GM12878 (cell line): ENCODE measurements at regions not wholly inside any gene's neighbourhood (a gene's known extent, or its start where the extent isn't known, plus 50 kb on each side); places are given as distances from the start of the nearest gene placed in this dataset.

ENCODE experiments used
- ATAC-seq: fragments of 200-7000 bp; cut with Tn5 transposase; 3 replicates; pipeline ENCODE4 v1.9.1; 2020; ENCODE audit warnings: mild to moderate bottlenecking, moderate library complexity
- BruUV-seq: library from RNA; stranded (reverse); fragments of 400-500 nt; replicated peaks from 2 replicates; lab custom pipeline; 2021; lab: Mats Ljungman, UMichigan
- CTCF ChIA-PET: fragments of 300-600 bp; sonication (Branson Sonifier 250); formaldehyde crosslinking; extraction: SDS; loops from one replicate; lab custom pipeline; 2021; ENCODE audit warnings: inconsistent platforms; lab: Yijun Ruan, JAX
- POLR2A ChIA-PET: fragments of 350-600 bp; formaldehyde crosslinking; extraction: SDS; loops from one replicate; lab custom pipeline; 2021; ENCODE audit warnings: inconsistent platforms; lab: Charles Lee
- RAD21 ChIA-PET: fragments of 300-600 bp; sonication (Branson Sonifier 250); formaldehyde crosslinking; loops from one replicate; lab custom pipeline; 2023; ENCODE audit warnings: antibody characterized with exemption; ENCODE audit not compliant: unreplicated experiment; lab: Charles Lee
- SMC1A ChIA-PET: fragments of 300-600 bp; sonication (Branson Sonifier 250); formaldehyde crosslinking; loops from one replicate; lab custom pipeline; 2023; ENCODE audit not compliant: unreplicated experiment, uncharacterized antibody; lab: Charles Lee
- DNase-seq: peaks from one replicate; pipeline ENCODE4 v3.0.0-alpha.2; 2011; ENCODE audit warnings: low read depth, low spot score
- FAIRE-seq: peaks from 3 replicates; lab custom pipeline; 2011; peaks lifted over from hg19 to GRCh38; lab: Jason Lieb, UNC
- H2AFZ ChIP-seq: 2 replicates; pipeline ENCODE4 v1.6.0; 2011; ENCODE audit warnings: low read depth, low read length, control low read depth; ENCODE audit not compliant: control insufficient read depth
- H3K27ac ChIP-seq: 2 replicates; pipeline ENCODE4 v1.5.1; 2011; ENCODE audit warnings: control low read depth; ENCODE audit not compliant: control insufficient read depth, insufficient read depth
- H3K27me3 ChIP-seq, 2 experiments: replicated peaks in 1 of 2; 2 replicates each; pipeline versions ENCODE4 v1.6.0 to v1.6.1; 2011; ENCODE audit warnings: low read length in 1 of 2; ENCODE audit not compliant: control insufficient read depth in 2 of 2, insufficient read depth in 2 of 2
- H3K36me3 ChIP-seq, 2 experiments: 2 replicates each; pipeline ENCODE4 v1.5.1; 2011; ENCODE audit warnings: low read length in 1 of 2; ENCODE audit not compliant: control insufficient read depth in 2 of 2, insufficient read depth in 2 of 2
- H3K4me1 ChIP-seq: 2 replicates; pipeline ENCODE4 v1.6.1; 2011; ENCODE audit warnings: mild to moderate bottlenecking, low read length, moderate library complexity, mixed read lengths; ENCODE audit not compliant: control insufficient read depth, insufficient read depth
- H3K4me2 ChIP-seq: 2 replicates; pipeline ENCODE4 v1.6.0; 2011; ENCODE audit warnings: control low read depth; ENCODE audit not compliant: control insufficient read depth, insufficient read depth
- H3K4me3 ChIP-seq: fragments of 200-600 bp; sonication (generic); 2 replicates; pipeline ENCODE4 v1.5.1; 2016
- H3K79me2 ChIP-seq: 2 replicates; pipeline ENCODE4 v1.6.0; 2011; ENCODE audit warnings: low read length; ENCODE audit not compliant: control insufficient read depth, insufficient read depth
- H3K9ac ChIP-seq: 2 replicates; pipeline ENCODE4 v1.8.0; 2011; ENCODE audit warnings: low read length, control low read depth, mixed read lengths; ENCODE audit not compliant: control insufficient read depth, insufficient read depth
- H3K9me3 ChIP-seq: replicated peaks from 3 replicates; pipeline ENCODE4 v1.5.1; 2011; ENCODE audit warnings: mild to moderate bottlenecking, low read length; ENCODE audit not compliant: control insufficient read depth, insufficient read depth
- H4K20me1 ChIP-seq: 2 replicates; pipeline ENCODE4 v1.6.0; 2011; ENCODE audit not compliant: control insufficient read depth, insufficient read depth
- ATF3 ChIP-seq: IDR thresholded peaks from 2 replicates; pipeline ENCODE4 v1.6.1; 2011; ENCODE audit warnings: low read depth, mild to moderate bottlenecking, low read length, moderate library complexity, borderline replicate concordance; ENCODE audit errors: extremely low read depth
- CBX3 ChIP-seq: fragments of 200-600 bp; sonication (generic); IDR thresholded peaks from 2 replicates; pipeline ENCODE4 v1.6.1; 2016; ENCODE audit warnings: low read depth, borderline replicate concordance
- CBX5 ChIP-seq: sonication (generic); IDR thresholded peaks from 2 replicates; pipeline ENCODE4 v1.6.1; 2016; ENCODE audit warnings: low read depth, moderate library complexity, mild to moderate bottlenecking, inconsistent platforms
- CEBPZ ChIP-seq: fragments of 150-350 bp; IDR thresholded peaks from 2 replicates; pipeline ENCODE4 v1.6.1; 2016; ENCODE audit warnings: low read depth, low read length
- FOS ChIP-seq: IDR thresholded peaks from 3 replicates; pipeline ENCODE4 v1.6.1; 2011; ENCODE audit warnings: borderline replicate concordance; ENCODE audit not compliant: insufficient read length; ENCODE audit errors: extremely low read depth
- LARP7 ChIP-seq: fragments of 450-650 bp; IDR thresholded peaks from 2 replicates; pipeline ENCODE4 v1.6.1; 2017; ENCODE audit warnings: mild to moderate bottlenecking
- MYB ChIP-seq: fragments of 150-350 bp; IDR thresholded peaks from 2 replicates; pipeline ENCODE4 v1.6.1; 2014; ENCODE audit warnings: mild to moderate bottlenecking, low read depth, low read length, borderline replicate concordance
- SIN3A ChIP-seq: IDR thresholded peaks from 2 replicates; pipeline ENCODE4 v1.6.1; 2012; ENCODE audit warnings: low read depth, low read length, improper control_type of control experiment
- SREBF1 ChIP-seq: IDR thresholded peaks from 2 replicates; pipeline ENCODE4 v1.6.1; 2012; ENCODE audit warnings: mild to moderate bottlenecking, low read length
- STAT3 ChIP-seq: IDR thresholded peaks from 2 replicates; pipeline ENCODE4 v1.6.1; 2011; ENCODE audit warnings: low read depth, low read length, improper control_type of control experiment
- ZBED1 ChIP-seq: IDR thresholded peaks from 2 replicates; pipeline ENCODE4 v1.6.1; 2016; ENCODE audit warnings: borderline replicate concordance
- ZNF274 ChIP-seq: IDR thresholded peaks from one replicate; pipeline ENCODE4 v1.8.0; 2011; ENCODE audit not compliant: insufficient read length, insufficient read depth
- ZZZ3 ChIP-seq: IDR thresholded peaks from 2 replicates; pipeline ENCODE4 v1.6.1; 2011; ENCODE audit warnings: low read depth; ENCODE audit not compliant: control insufficient read depth, insufficient read length
- WGBS: methylation state at CpG from one replicate; pipeline ENCODE4 v1.1.6; 2016; ENCODE audit warnings: low lambda C conversion rate; ENCODE audit not compliant: insufficient replicate concordance, insufficient coverage; ENCODE audit errors: missing lambda C conversion rate; 5-methylcytosine and 5-hydroxymethylcytosine counted together
- in situ Hi-C: fragments of 300-500 bp; cut with MboI; formaldehyde crosslinking; loops from 9 replicates; pipeline ENCODE4 v1.14.3; 2018; ENCODE audit warnings: mixed read lengths
- intact Hi-C: fragments of 100-400 bp; cut with micrococcal nuclease; formaldehyde crosslinking; loops from one replicate; pipeline ENCODE4 v1.14.2; 2022; ENCODE audit not compliant: unreplicated experiment

- no peak overlapping the region for H3K27ac ChIP-seq
- no peaks in the 10 kb centered on the region for H3K36me3 ChIP-seq
- CTCF ChIA-PET = no interaction called here
- no peaks in the 10 kb centered on the region for H4K20me1 ChIP-seq
- SMC1A ChIA-PET = no interaction called here
- POLR2A ChIA-PET = no interaction called here
- no peaks in the 10 kb centered on the region for H3K9me3 ChIP-seq
- H3K9ac ChIP-seq = no peak overlapping the region
- no peaks in the 10 kb centered on the region for H3K27me3 ChIP-seq
- H3K4me2 ChIP-seq = no peak overlapping the region
- no peak for TF ChIP-seq SREBF1
- 45% methylated on average over 14 of the region's 14 CpGs for WGBS
- H3K4me3 ChIP-seq = no peak overlapping the region
- no peaks in the 10 kb centered on the region for H3K4me1 ChIP-seq
- H2AFZ ChIP-seq = no peak overlapping the region
- DNase-seq (no peak), ATAC-seq (no peak), FAIRE-seq (no peak)
- no TSS peak for BruUV-seq
- H3K79me2 ChIP-seq = no peaks in the 10 kb centered on the region
- in situ Hi-C loops (no loop called here), intact Hi-C loops (no loop called here)
- RAD21 ChIA-PET = no interaction called here
Observed at GRCh38 chr1:94648225-94649007, 106.9 kb upstream of the F3 start.

GRCh38 chr1:94646786-94647555 lies 105.4 kb upstream of the F3 start:
- FAIRE-seq = no peak
- Histone ChIP-seq H3K79me2 (no peaks in the 10 kb centered on the region), H3K36me3 (no peaks in the 10 kb centered on the region), H3K4me2 (no peak overlapping the region), H2AFZ (no peak overlapping the region), H3K9ac (no peak overlapping the region), H3K27me3 (no peaks in the 10 kb centered on the region), H3K4me1 (no peaks in the 10 kb centered on the region), H4K20me1 (no peaks in the 10 kb centered on the region), H3K9me3 (no peaks in the 10 kb centered on the region), H3K27ac (no peak overlapping the region), H3K4me3 (no peak overlapping the region)
- intact Hi-C loops (no loop called here), in situ Hi-C loops (no loop called here)
- DNase-seq = no peak
- 23% methylated on average over 6 of the region's 6 CpGs for WGBS
- ChIA-PET RAD21 (no interaction called here), CTCF (no interaction called here), SMC1A (no interaction called here), POLR2A (no interaction called here)
- ATAC-seq = no peak
- no TSS peak for BruUV-seq
- no peak for TF ChIP-seq CBX3
- TF ChIP-seq ZNF274 = no peak
- no peak for TF ChIP-seq FOS
- TF ChIP-seq STAT3 = no peak
- TF ChIP-seq LARP7 = no peak
- TF ChIP-seq ATF3 = no peak
- no peak for TF ChIP-seq ZBED1
- TF ChIP-seq ZZZ3 = no peak
- TF ChIP-seq MYB = no peak
- no peak for TF ChIP-seq CBX5
- TF ChIP-seq SIN3A = no peak
- no peak for TF ChIP-seq CEBPZ
